Trophoblast cell (in vitro differentiated cells and primary cell): ENCODE measurements at regions not wholly inside any gene's neighbourhood (a gene's known extent, or its start where the extent isn't known, plus 50 kb on each side); places are given as distances from the start of the nearest gene placed in this dataset.

Source experiments
- DNase-seq, 2 donors: peaks; one replicate each; pipeline ENCODE4 v3.0.0-alpha.2; 2016
- H2AFZ ChIP-seq: 2 replicates; pipeline ENCODE4 v1.6.1; 2013; ENCODE audit warnings: low read length, moderate library complexity, mild to moderate bottlenecking; ENCODE audit not compliant: insufficient read depth, poor library complexity
- H2AK5ac ChIP-seq: 2 replicates; pipeline ENCODE4 v1.6.1; 2013; ENCODE audit warnings: mild to moderate bottlenecking, low read length
- H2BK120ac ChIP-seq: 2 replicates; pipeline ENCODE4 v1.6.1; 2013; ENCODE audit warnings: low read length, mild to moderate bottlenecking, moderate library complexity; ENCODE audit not compliant: insufficient read depth, poor library complexity
- H2BK12ac ChIP-seq: 2 replicates; pipeline ENCODE4 v1.6.1; 2013; ENCODE audit warnings: mild to moderate bottlenecking, low read length, moderate library complexity
- H2BK5ac ChIP-seq: 2 replicates; pipeline ENCODE4 v1.6.1; 2013; ENCODE audit warnings: low read length, low read depth, moderate library complexity, mild to moderate bottlenecking; ENCODE audit not compliant: poor library complexity
- H3K14ac ChIP-seq: 2 replicates; pipeline ENCODE4 v1.6.1; 2013; ENCODE audit warnings: mild to moderate bottlenecking, low read length
- H3K18ac ChIP-seq: 2 replicates; pipeline ENCODE4 v1.6.1; 2013; ENCODE audit warnings: mild to moderate bottlenecking, low read length
- H3K23ac ChIP-seq: 2 replicates; pipeline ENCODE4 v1.6.1; 2013; ENCODE audit warnings: low read length
- H3K27ac ChIP-seq: 2 replicates; pipeline ENCODE4 v1.5.1; 2013; ENCODE audit warnings: low read depth, mild to moderate bottlenecking, inconsistent platforms, low read length, moderate library complexity
- H3K27me3 ChIP-seq: 2 replicates; pipeline ENCODE4 v1.6.1; 2013; ENCODE audit warnings: inconsistent platforms, mild to moderate bottlenecking, low read length, moderate library complexity; ENCODE audit not compliant: insufficient read depth
- H3K36me3 ChIP-seq, 2 experiments: 1 replicate in 1 of 2; 2 replicates in 1 of 2; pipeline ENCODE4 v1.6.1; 2013; ENCODE audit warnings: low read length in 2 of 2, mild to moderate bottlenecking in 2 of 2, moderate library complexity in 1 of 2; ENCODE audit not compliant: insufficient read depth in 2 of 2, control insufficient read depth in 1 of 2
- H3K4ac ChIP-seq: 2 replicates; pipeline ENCODE4 v1.6.1; 2013; ENCODE audit warnings: low read depth, mild to moderate bottlenecking, low read length, moderate library complexity
- H3K4me1 ChIP-seq, 2 experiments: 1 replicate in 1 of 2; 2 replicates in 1 of 2; pipeline ENCODE4 v1.6.1; 2013; ENCODE audit warnings: low read length in 2 of 2, mild to moderate bottlenecking in 2 of 2, moderate library complexity in 1 of 2; ENCODE audit not compliant: insufficient read depth in 2 of 2, control insufficient read depth in 1 of 2
- H3K4me2 ChIP-seq: 2 replicates; pipeline ENCODE4 v1.6.1; 2013; ENCODE audit warnings: inconsistent platforms, mild to moderate bottlenecking, low read length, moderate library complexity
- H3K4me3 ChIP-seq: 2 replicates; pipeline ENCODE4 v1.5.1; 2013; ENCODE audit warnings: mild to moderate bottlenecking, low read depth, low read length, inconsistent platforms
- H3K79me1 ChIP-seq: one replicate; pipeline ENCODE4 v1.6.1; 2013; ENCODE audit warnings: low read length
- H3K79me2 ChIP-seq: 2 replicates; pipeline ENCODE4 v1.6.1; 2013; ENCODE audit warnings: low read length, mild to moderate bottlenecking; ENCODE audit not compliant: control insufficient read depth, insufficient read depth, poor library complexity
- H3K9ac ChIP-seq: 2 replicates; pipeline ENCODE4 v1.6.1; 2013; ENCODE audit warnings: mild to moderate bottlenecking, low read length
- H3K9me3 ChIP-seq: 2 replicates; pipeline ENCODE4 v1.6.1; 2013; ENCODE audit warnings: low read depth, mild to moderate bottlenecking, control low read depth, inconsistent platforms, low read length; ENCODE audit not compliant: insufficient read depth
- H4K12ac ChIP-seq: 2 replicates; pipeline ENCODE4 v1.6.1; 2013; ENCODE audit warnings: low read depth, mild to moderate bottlenecking, low read length, moderate library complexity
- H4K8ac ChIP-seq: 2 replicates; pipeline ENCODE4 v1.6.1; 2013; ENCODE audit warnings: low read depth, mild to moderate bottlenecking, low read length, moderate library complexity
- H4K91ac ChIP-seq: one replicate; pipeline ENCODE4 v1.6.1; 2013; ENCODE audit warnings: low read depth, mild to moderate bottlenecking, low read length, moderate library complexity
- WGBS: extraction: QIAGEN DNeasy Blood & Tissue Kit; methylation state at CpG from one replicate; pipeline ENCODE4 v1.1.7; 2013; ENCODE audit warnings: missing lambda C conversion rate; ENCODE audit not compliant: insufficient read length, insufficient coverage; ENCODE audit errors: extremely low coverage; 5-methylcytosine and 5-hydroxymethylcytosine counted together

DNA sequence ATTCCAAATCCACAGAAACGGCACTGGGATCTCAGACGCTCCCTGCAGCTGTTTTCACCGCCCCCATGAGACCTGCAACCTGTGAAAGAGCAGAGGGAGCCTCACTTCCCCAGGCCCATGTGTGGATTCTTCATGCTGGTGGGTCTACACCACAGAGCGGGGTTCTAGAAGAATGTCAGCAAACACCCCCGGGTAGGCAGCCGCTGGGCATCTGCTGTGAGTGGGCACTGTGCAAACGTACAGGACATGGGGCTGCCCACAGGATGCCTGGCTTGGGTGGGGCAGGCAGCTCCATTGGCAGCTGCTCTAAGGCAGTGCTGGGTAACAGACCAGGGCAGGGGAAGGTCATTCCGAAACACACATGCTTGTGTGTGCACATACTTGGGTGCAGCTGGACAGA is 174.9 kb downstream of the RBFOX3 start:
- Histone ChIP-seq H3K27me3 (no peaks in the 10 kb centered on the region), H3K9ac (no peak overlapping the region), H3K36me3 (no peaks in the 10 kb centered on the region), H3K4me3 (no peak overlapping the region), H2BK12ac (no peak overlapping the region), H3K14ac (no peak overlapping the region), H4K91ac (no peak overlapping the region), H3K23ac (no peak overlapping the region), H4K8ac (no peak overlapping the region), H3K18ac (no peak overlapping the region), H2AFZ (no peak overlapping the region), H3K4me1 (no peaks in the 10 kb centered on the region), H3K4ac (no peak overlapping the region), H3K79me1 (no peaks in the 10 kb centered on the region), H2AK5ac (no peak overlapping the region), H4K12ac (no peak overlapping the region), H3K27ac (no peak overlapping the region), H3K4me2 (no peak overlapping the region), H3K9me3 (peaks cover 2% of the 10 kb centered on the region), H3K79me2 (no peaks in the 10 kb centered on the region), H2BK120ac (no peak overlapping the region), H2BK5ac (no peak overlapping the region)
- no CpG with 5 or more reads among the region's 8 CpGs for WGBS
- no peak for DNase-seq

DNA sequence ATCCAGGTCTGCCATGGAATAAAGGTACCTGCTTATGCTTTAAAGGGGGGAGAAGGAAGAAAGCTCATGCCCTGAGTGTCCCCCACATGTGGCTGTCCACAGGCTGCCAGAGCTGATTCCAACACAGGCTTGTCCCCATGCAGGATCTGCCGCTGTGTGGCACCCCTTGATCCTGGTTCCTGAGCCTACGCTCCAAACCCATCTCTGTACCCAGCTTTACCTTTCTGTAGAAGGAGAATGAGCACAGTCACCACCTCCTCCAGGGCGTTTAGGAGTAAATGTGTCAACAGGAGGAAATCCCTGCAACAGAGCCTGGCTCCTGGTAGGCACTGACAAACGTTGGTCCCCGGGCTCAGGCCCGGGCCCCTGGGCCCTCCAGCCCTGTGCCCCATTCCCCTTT is 175.6 kb downstream of the RBFOX3 start:
- no peak overlapping the region for H3K23ac ChIP-seq
- no peak overlapping the region for H3K4ac ChIP-seq
- H2BK5ac ChIP-seq, result no peak overlapping the region
- H2AK5ac ChIP-seq, result no peak overlapping the region
- no peak overlapping the region for H2AFZ ChIP-seq
- H3K36me3 ChIP-seq, result no peaks in the 10 kb centered on the region
- no peak overlapping the region for H3K9ac ChIP-seq
- no peaks in the 10 kb centered on the region for H3K27me3 ChIP-seq
- H3K18ac ChIP-seq, result no peak overlapping the region
- no peaks in the 10 kb centered on the region for H3K4me1 ChIP-seq
- no peaks in the 10 kb centered on the region for H3K79me2 ChIP-seq
- H4K12ac ChIP-seq, result no peak overlapping the region
- no peak overlapping the region for H4K8ac ChIP-seq
- H3K27ac ChIP-seq, result no peak overlapping the region
- H2BK12ac ChIP-seq, result no peak overlapping the region
- no peak overlapping the region for H4K91ac ChIP-seq
- no peak overlapping the region for H3K4me3 ChIP-seq
- no CpG with 5 or more reads among the region's 6 CpGs for whole genome bisulfite sequencing
- no peak overlapping the region for H2BK120ac ChIP-seq
- no peak for DNase-seq
- peaks cover 2% of the 10 kb centered on the region for H3K9me3 ChIP-seq
- H3K14ac ChIP-seq, result no peak overlapping the region
- no peaks in the 10 kb centered on the region for H3K79me1 ChIP-seq
- H3K4me2 ChIP-seq, result no peak overlapping the region

DNA sequence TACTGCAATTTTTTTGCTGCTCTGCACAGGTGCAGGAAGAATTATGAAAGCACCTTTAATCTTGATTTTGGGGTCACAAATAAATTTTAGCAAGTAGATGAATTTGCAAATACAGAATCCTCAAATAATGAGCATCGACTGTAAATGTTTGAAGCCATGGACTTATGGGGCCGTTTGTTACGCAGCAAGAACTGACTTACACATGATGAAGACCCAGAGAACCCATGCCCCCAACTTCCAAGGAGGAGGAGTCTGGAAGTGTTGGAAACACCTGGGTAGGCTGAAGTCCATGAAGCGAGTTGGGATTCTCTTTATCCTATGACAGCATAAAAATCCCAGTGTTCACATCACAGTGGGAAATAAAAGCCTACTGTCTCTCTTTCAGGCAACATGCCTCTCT is 176.6 kb downstream of the RBFOX3 start:
- no CpG with 5 or more reads among the region's 4 CpGs for WGBS
- H3K27ac ChIP-seq, result no peak overlapping the region

DNA sequence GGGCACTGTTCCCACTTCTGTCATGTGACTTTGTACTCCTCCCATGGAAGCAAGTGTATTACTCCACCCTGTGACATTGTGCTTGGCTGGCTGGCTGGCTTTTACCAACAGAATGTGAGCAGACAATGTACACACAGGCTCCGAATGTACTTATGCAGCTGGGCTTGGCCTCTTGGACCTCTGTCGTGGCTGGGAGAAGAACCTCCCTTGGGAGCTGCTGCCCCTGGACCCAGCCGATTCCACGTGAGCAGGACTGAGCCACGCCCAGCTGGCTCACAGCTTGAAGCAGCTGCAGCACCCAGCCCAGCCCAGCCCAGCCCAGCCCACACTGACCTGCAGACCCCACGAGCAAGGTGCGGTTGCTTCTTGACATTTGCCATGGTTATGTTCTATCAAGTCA is 177.5 kb downstream of the RBFOX3 start:
- H3K4ac ChIP-seq, result no peak overlapping the region
- H4K91ac ChIP-seq, result no peak overlapping the region
- no peak overlapping the region for H2AK5ac ChIP-seq
- no peak overlapping the region for H3K27ac ChIP-seq
- DNase-seq, result no peak
- H2BK5ac ChIP-seq, result no peak overlapping the region
- no CpG with 5 or more reads among the region's 7 CpGs for WGBS
- no peaks in the 10 kb centered on the region for H3K79me1 ChIP-seq
- H3K27me3 ChIP-seq, result no peaks in the 10 kb centered on the region
- H3K23ac ChIP-seq, result no peak overlapping the region
- no peak overlapping the region for H2BK12ac ChIP-seq
- no peak overlapping the region for H3K14ac ChIP-seq
- H3K4me1 ChIP-seq, result no peaks in the 10 kb centered on the region
- no peak overlapping the region for H2BK120ac ChIP-seq
- H3K79me2 ChIP-seq, result no peaks in the 10 kb centered on the region
- no peak overlapping the region for H3K9ac ChIP-seq
- H3K18ac ChIP-seq, result no peak overlapping the region
- H4K12ac ChIP-seq, result no peak overlapping the region
- H2AFZ ChIP-seq, result no peak overlapping the region
- no peak overlapping the region for H3K4me2 ChIP-seq
- no peak overlapping the region for H4K8ac ChIP-seq
- no peak overlapping the region for H3K4me3 ChIP-seq
- no peaks in the 10 kb centered on the region for H3K36me3 ChIP-seq
- H3K9me3 ChIP-seq, result no peaks in the 10 kb centered on the region

More for the DNA sequence above, 176.6 kb downstream of the RBFOX3 start:
- H4K8ac ChIP-seq, result no peak overlapping the region
- no peak overlapping the region for H3K23ac ChIP-seq
- no peaks in the 10 kb centered on the region for H3K79me1 ChIP-seq
- no peak overlapping the region for H3K14ac ChIP-seq
- no peak overlapping the region for H3K4ac ChIP-seq
- H2BK5ac ChIP-seq, result no peak overlapping the region
- no peak overlapping the region for H3K9ac ChIP-seq
- H3K79me2 ChIP-seq, result no peaks in the 10 kb centered on the region
- DNase-seq, result no peak
- H3K36me3 ChIP-seq, result no peaks in the 10 kb centered on the region
- no peak overlapping the region for H2BK12ac ChIP-seq
- no peak overlapping the region for H3K4me2 ChIP-seq
- H4K12ac ChIP-seq, result no peak overlapping the region
- H2AFZ ChIP-seq, result no peak overlapping the region
- H3K4me1 ChIP-seq, result no peaks in the 10 kb centered on the region
- H3K4me3 ChIP-seq, result no peak overlapping the region
- H2BK120ac ChIP-seq, result no peak overlapping the region
- no peak overlapping the region for H4K91ac ChIP-seq
- H3K18ac ChIP-seq, result no peak overlapping the region
- no peaks in the 10 kb centered on the region for H3K27me3 ChIP-seq
- no peak overlapping the region for H2AK5ac ChIP-seq
- H3K9me3 ChIP-seq, result no peaks in the 10 kb centered on the region
